Stimulated activated naive B cell treated with anti-CD40 and anti-IgM and Interleukin-4, amounts not matched to agents 10 μg/mL and 1 μg/mL and 100 μg/mL, for 72 hours (primary cell): ENCODE measurements at regions not wholly inside any gene's neighbourhood (a gene's known extent, or its start where the extent isn't known, plus 50 kb on each side); places are given as distances from the start of the nearest gene placed in this dataset.
A peak's percentile ranks its signal among the peaks of the same experiment; 100 is the strongest.

Source experiments
- ATAC-seq, 2 donors: fragments of 150-1000 bp; cut with Tn5 transposase; replicated peaks; 2 replicates each; pipeline ENCODE4 v1.10.0; 2021; ENCODE audit warnings: moderate library complexity in 1 of 2
- DNase-seq: peaks from one replicate; pipeline ENCODE4 v3.0.0; 2021
- H3K27ac Mint-ChIP-seq: one replicate; pipeline ENCODE4 v1.8.0; 2022; ENCODE audit warnings: mild to moderate bottlenecking, mixed read lengths
- H3K27me3 Mint-ChIP-seq, 2 donors: one replicate each; pipeline ENCODE4 v1.8.0; 2022; ENCODE audit warnings: mixed read lengths in 2 of 2
- H3K36me3 Mint-ChIP-seq, 2 donors: one replicate each; pipeline ENCODE4 v1.8.0; 2022; ENCODE audit warnings: mixed read lengths in 2 of 2, mild to moderate bottlenecking in 1 of 2
- H3K4me1 Mint-ChIP-seq, 2 donors: one replicate each; pipeline ENCODE4 v1.8.0; 2022; ENCODE audit warnings: mixed read lengths in 2 of 2, mild to moderate bottlenecking in 1 of 2
- H3K4me3 Mint-ChIP-seq, 2 donors: one replicate each; pipeline ENCODE4 v1.8.0; 2022; ENCODE audit warnings: mild to moderate bottlenecking in 2 of 2, mixed read lengths in 2 of 2, moderate library complexity in 1 of 2
- H3K9me3 Mint-ChIP-seq, 2 donors: one replicate each; pipeline ENCODE4 v1.8.0; 2022; ENCODE audit warnings: mixed read lengths in 2 of 2, mild to moderate bottlenecking in 1 of 2

- peaks cover 9 to 14% of the 10 kb centered on the region in 2 donors for H3K9me3 Mint-ChIP-seq
- H3K27me3 Mint-ChIP-seq = no peaks in the 10 kb centered on the region
- ATAC-seq = peak in 1 of 2 donors; percentile 16
Measured at GRCh38 chr5:89280103-89281037, 397.4 kb upstream of the MEF2C start.

DNA sequence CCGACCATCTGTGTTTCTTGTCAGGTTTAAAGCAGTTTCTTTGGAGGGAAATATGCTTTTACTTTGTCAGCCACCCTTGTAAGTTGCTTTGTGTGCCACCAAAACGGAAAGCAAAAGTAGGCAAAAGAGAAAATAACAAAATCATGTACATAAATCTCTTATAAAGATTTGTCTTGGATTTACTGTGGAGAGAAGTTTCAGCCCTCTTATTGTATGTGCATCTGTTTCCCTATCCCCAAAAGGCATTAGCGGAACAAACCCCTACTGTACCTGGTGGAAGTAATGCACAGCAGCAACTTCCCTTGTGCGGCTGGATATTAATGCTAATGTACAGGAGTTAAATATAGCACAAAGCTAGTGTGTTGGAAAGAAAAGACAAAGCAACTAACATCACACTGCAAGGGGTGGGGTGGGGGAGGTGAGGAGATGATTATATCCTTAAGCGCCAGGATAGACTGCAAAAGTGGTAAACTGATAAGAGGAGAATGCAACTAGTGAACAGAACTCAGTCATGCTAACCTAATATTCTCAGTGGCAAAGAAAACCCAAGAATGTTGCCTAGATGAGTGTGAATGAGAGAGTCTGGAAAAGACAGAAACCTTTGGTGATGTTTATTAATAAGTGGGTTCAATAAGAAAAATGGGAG is 396.5 kb upstream of the MEF2C start:
- H3K27me3 Mint-ChIP-seq = no peaks in the 10 kb centered on the region

More at GRCh38 chr5:89280103-89281037, 397.4 kb upstream of the MEF2C start:
- DNase-seq = no peak
- Mint-ChIP-seq H3K4me3 (no peak overlapping the region), H3K36me3 (peaks cover 12 to 21% of the 10 kb centered on the region in 2 donors), H3K27ac (peak overlapping the region; percentile 57), H3K4me1 (peaks cover 56 to 85% of the 10 kb centered on the region in 2 donors)

DNA sequence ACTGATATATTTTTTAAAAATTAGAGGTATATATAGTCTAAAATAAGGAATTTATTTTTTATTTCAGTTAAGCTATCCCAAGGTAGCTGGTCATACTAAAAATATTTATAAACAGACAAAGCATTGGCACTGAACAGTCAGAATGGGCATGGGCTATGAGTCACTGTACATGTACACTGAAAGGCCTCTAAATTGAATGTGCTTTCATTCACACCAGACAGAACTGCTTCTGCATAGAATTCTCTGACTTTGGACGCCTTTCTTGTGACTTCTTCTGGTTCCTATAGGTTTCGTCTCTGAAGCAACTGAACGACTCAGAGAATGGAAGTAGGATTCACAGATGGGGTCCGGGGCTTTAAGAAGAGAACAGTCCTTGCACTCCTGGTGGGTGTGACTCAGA is 394.8 kb upstream of the MEF2C start:
- Mint-ChIP-seq H3K36me3 (peaks cover 18 to 22% of the 10 kb centered on the region in 2 donors), H3K4me3 (no peak overlapping the region), H3K9me3 (peaks cover 9 to 11% of the 10 kb centered on the region in 2 donors), H3K27ac (no peak overlapping the region), H3K27me3 (no peaks in the 10 kb centered on the region), H3K4me1 (peaks cover 53 to 90% of the 10 kb centered on the region in 2 donors)
- DNase-seq (no peak), ATAC-seq (peak; percentile 36 to 49)

More for the DNA sequence above, 396.5 kb upstream of the MEF2C start:
- DNase-seq (no peak), ATAC-seq (peak in 1 of 2 donors; percentile 28)
- Mint-ChIP-seq H3K27ac (peak overlapping the region; percentile 79), H3K9me3 (peaks cover 10 to 13% of the 10 kb centered on the region in 2 donors), H3K36me3 (peaks cover 16 to 24% of the 10 kb centered on the region in 2 donors), H3K4me3 (peak overlapping the region; percentile 36 to 37), H3K4me1 (peaks cover 54 to 84% of the 10 kb centered on the region in 2 donors)

- Mint-ChIP-seq H3K36me3 (peaks cover 18 to 22% of the 10 kb centered on the region in 2 donors), H3K4me1 (peaks cover 50 to 89% of the 10 kb centered on the region in 2 donors), H3K4me3 (peak overlapping the region in 1 of 2 donors; percentile 4), H3K27ac (peak overlapping the region; percentile 7), H3K9me3 (peaks cover 9 to 11% of the 10 kb centered on the region in 2 donors), H3K27me3 (no peaks in the 10 kb centered on the region)
- DNase-seq (no peak), ATAC-seq (no peak)
Measured at GRCh38 chr5:89276566-89277305, 393.8 kb upstream of the MEF2C start.

- DNase-seq = no peak
- Mint-ChIP-seq H3K36me3 (peaks cover 16 to 27% of the 10 kb centered on the region in 2 donors), H3K9me3 (peaks cover 9 to 11% of the 10 kb centered on the region in 2 donors), H3K4me3 (no peak overlapping the region), H3K27me3 (no peaks in the 10 kb centered on the region), H3K27ac (peak overlapping the region; percentile 67), H3K4me1 (peaks cover 43 to 88% of the 10 kb centered on the region in 2 donors)
- ATAC-seq = no peak
Measured at GRCh38 chr5:89275066-89275855, 392.3 kb upstream of the MEF2C start.

DNA sequence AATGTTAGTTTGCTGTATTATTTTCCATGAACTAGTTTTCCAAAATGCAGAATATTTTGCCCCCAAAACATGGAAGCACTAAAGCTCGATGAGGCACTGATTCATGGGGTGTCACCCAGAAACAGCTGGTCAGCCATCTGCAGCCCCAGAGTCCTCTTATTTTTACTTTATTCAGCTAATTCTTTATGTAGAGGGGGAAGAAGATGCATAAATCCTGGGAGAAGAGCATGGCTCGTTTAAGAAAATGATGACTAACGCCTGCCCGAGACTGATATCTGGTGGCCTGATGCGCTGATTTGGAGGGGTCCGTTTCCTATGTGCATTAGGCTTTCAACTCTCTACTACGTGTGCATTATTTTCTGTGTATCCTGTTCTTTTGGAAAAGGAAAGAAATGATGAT is 390.3 kb upstream of the MEF2C start:
- Mint-ChIP-seq H3K9me3 (peaks cover 10 to 15% of the 10 kb centered on the region in 2 donors), H3K4me1 (peaks cover 45 to 89% of the 10 kb centered on the region in 2 donors), H3K36me3 (peaks cover 18 to 29% of the 10 kb centered on the region in 2 donors), H3K4me3 (no peak overlapping the region), H3K27me3 (no peaks in the 10 kb centered on the region), H3K27ac (peak overlapping the region; percentile 98)
- ATAC-seq = no peak
- DNase-seq = no peak

- H3K27me3 Mint-ChIP-seq = no peaks in the 10 kb centered on the region
- peak; percentile 24 to 30 for ATAC-seq
- H3K36me3 Mint-ChIP-seq = peaks cover 11 to 19% of the 10 kb centered on the region in 2 donors
- H3K27ac Mint-ChIP-seq = peak overlapping the region; percentile 98
- peaks cover 3 to 4% of the 10 kb centered on the region in 2 donors for H3K9me3 Mint-ChIP-seq
- H3K4me1 Mint-ChIP-seq = peaks cover 49 to 92% of the 10 kb centered on the region in 2 donors
- DNase-seq = no peak
- peak overlapping the region; percentile 69 to 71 for H3K4me3 Mint-ChIP-seq
Measured at GRCh38 chr5:89270901-89271300, 387.9 kb upstream of the MEF2C start.

DNA sequence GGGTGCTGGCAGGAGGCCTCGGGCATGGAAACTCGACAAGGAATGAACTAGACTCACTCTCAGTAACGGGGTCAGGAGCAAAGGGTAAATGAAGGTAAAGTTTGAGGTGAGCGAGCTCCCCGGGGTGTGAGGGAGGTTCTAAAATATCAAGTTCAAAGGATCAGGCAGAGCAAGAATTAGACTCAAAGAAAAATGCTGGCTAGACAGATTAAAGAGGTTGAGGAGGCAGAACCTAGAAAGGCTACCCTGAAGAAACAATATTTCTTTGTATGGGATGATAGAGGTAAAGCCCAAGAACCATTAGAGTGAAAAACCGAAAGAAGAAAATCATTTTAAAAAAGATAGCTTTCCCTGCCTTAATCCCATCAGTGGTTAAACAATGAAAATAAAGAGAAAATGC is 386.7 kb upstream of the MEF2C start:
- Mint-ChIP-seq H3K36me3 (peaks cover 9 to 17% of the 10 kb centered on the region in 2 donors), H3K4me3 (peak overlapping the region; percentile 74 to 82), H3K27me3 (no peaks in the 10 kb centered on the region), H3K9me3 (peaks cover 3 to 4% of the 10 kb centered on the region in 2 donors), H3K4me1 (peaks cover 44 to 81% of the 10 kb centered on the region in 2 donors), H3K27ac (peak overlapping the region; percentile 98)
- ATAC-seq (no peak), DNase-seq (no peak)

DNA sequence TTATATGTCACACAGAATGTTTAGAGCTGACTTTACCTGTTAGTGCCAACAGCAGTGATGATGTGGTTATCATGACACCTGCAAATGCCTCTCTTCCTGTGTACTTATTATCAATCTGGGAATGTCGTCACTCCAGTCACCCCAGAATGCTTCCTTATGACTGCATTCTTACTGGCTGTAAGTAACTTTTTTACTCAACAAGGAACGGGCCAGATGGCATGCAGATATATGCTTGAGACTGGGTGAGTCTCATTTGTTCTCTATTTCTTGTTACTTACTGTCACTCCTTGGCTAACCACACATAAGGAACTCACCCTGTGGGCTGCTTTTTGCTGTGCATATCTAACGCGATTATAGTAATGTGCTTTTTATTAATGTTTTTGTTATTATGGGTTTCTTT is 385.5 kb upstream of the MEF2C start:
- Mint-ChIP-seq H3K27ac (peak overlapping the region; percentile 96), H3K4me1 (peaks cover 41 to 70% of the 10 kb centered on the region in 2 donors), H3K36me3 (peaks cover 4 to 16% of the 10 kb centered on the region in 2 donors), H3K4me3 (peak overlapping the region; percentile 68 to 75), H3K27me3 (no peaks in the 10 kb centered on the region), H3K9me3 (peaks cover 2 to 4% of the 10 kb centered on the region in 2 donors)
- DNase-seq (peak; percentile 51), ATAC-seq (peak; percentile 46 to 47)

- H3K36me3 Mint-ChIP-seq = peaks cover 4 to 16% of the 10 kb centered on the region in 2 donors
- H3K27me3 Mint-ChIP-seq = no peaks in the 10 kb centered on the region
- peaks cover 41 to 64% of the 10 kb centered on the region in 2 donors for H3K4me1 Mint-ChIP-seq
- DNase-seq (no peak), ATAC-seq (peak in 1 of 2 donors; percentile 25)
- peak overlapping the region; percentile 96 for H3K27ac Mint-ChIP-seq
- peak overlapping the region; percentile 68 to 75 for H3K4me3 Mint-ChIP-seq
- peaks cover 2 to 4% of the 10 kb centered on the region in 2 donors for H3K9me3 Mint-ChIP-seq
Measured at GRCh38 chr5:89267788-89268187, 384.8 kb upstream of the MEF2C start.

- Mint-ChIP-seq H3K9me3 (peaks cover 4 to 6% of the 10 kb centered on the region in 2 donors), H3K27ac (no peak overlapping the region), H3K36me3 (peaks cover 4 to 11% of the 10 kb centered on the region in 2 donors), H3K4me3 (no peak overlapping the region), H3K4me1 (peaks cover 35 to 56% of the 10 kb centered on the region in 2 donors), H3K27me3 (no peaks in the 10 kb centered on the region)
- DNase-seq (no peak), ATAC-seq (no peak)
Measured at GRCh38 chr5:89265511-89266179, 382.7 kb upstream of the MEF2C start.

DNA sequence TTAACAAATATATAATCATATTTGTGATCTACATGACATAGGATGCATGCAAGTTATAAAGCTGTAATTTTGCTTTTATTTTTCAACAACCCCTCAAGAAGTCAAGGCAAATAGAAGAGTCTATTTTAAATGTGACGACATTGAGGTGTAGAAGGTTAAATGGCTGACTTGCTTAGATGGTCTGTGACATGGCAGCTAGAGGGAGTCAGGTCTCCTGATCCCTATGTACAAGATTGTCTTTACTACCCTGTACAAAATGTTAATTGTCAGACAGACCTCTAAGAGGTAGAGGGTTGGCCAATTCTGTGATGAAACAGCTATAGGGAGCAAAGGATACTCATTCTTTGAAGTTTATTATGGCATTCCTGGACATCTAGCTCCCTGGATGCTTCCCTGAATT is 380.9 kb upstream of the MEF2C start:
- H3K4me1 Mint-ChIP-seq = peaks cover 33 to 53% of the 10 kb centered on the region in 2 donors
- ATAC-seq (no peak), DNase-seq (no peak)
- no peaks in the 10 kb centered on the region for H3K27me3 Mint-ChIP-seq
- no peak overlapping the region for H3K27ac Mint-ChIP-seq
- H3K9me3 Mint-ChIP-seq = peaks cover 0 to 4% of the 10 kb centered on the region in 2 donors
- H3K4me3 Mint-ChIP-seq = no peak overlapping the region
- peaks cover 0 to 4% of the 10 kb centered on the region in 2 donors for H3K36me3 Mint-ChIP-seq

DNA sequence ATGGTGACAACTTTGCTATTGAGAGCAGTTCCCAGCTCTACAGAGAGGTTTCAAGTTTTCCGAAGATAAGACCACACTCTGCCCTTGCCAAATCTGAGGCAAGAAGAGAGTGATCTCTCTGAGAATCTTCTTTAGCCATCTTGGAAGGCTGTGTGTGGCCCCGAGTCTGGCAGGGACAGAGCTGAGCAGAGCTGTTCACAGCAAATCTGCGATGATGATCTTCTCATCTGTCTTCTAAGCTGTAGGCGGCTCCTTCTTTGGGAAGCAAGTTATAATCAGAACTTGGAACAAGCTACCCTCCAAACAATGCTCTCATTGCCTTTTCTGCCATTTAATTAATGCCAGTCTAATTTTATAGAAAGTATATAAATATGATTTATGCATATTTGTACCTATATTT is 379.0 kb upstream of the MEF2C start:
- Mint-ChIP-seq H3K27me3 (no peaks in the 10 kb centered on the region), H3K27ac (no peak overlapping the region), H3K9me3 (peaks cover 0 to 4% of the 10 kb centered on the region in 2 donors), H3K4me1 (peaks cover 22 to 36% of the 10 kb centered on the region in 2 donors), H3K36me3 (peaks cover 0 to 4% of the 10 kb centered on the region in 2 donors), H3K4me3 (no peak overlapping the region)
- DNase-seq (no peak), ATAC-seq (no peak)
